DND-41 (cell line): ENCODE measurements at regions not wholly inside any gene's neighbourhood (a gene's known extent, or its start where the extent isn't known, plus 50 kb on each side); places are given as distances from the start of the nearest gene placed in this dataset.

Experiments used
- CTCF ChIP-seq: IDR thresholded peaks from 2 replicates; pipeline ENCODE4 v1.5.1; 2012; ENCODE audit warnings: borderline replicate concordance, low read length, moderate library complexity, mild to moderate bottlenecking; ENCODE audit not compliant: poor library complexity, severe bottlenecking; ENCODE audit errors: extremely low read depth
- EZH2 ChIP-seq: IDR thresholded peaks from 3 replicates; pipeline ENCODE4 v1.6.1; 2012; ENCODE audit warnings: borderline replicate concordance, low read depth, mild to moderate bottlenecking, moderate library complexity, low read length, inconsistent platforms; ENCODE audit not compliant: severe bottlenecking

GRCh38 chr2:34365512-34365911 lies 766.4 kb upstream of the FAM98A start:
- no peak for TF ChIP-seq EZH2
- no peak for TF ChIP-seq CTCF
